ENCODE measurements at regions not wholly inside any gene's neighbourhood (a gene's known extent, or its start where the extent isn't known, plus 50 kb on each side); places are given as distances from the start of the nearest gene placed in this dataset.

DNA sequence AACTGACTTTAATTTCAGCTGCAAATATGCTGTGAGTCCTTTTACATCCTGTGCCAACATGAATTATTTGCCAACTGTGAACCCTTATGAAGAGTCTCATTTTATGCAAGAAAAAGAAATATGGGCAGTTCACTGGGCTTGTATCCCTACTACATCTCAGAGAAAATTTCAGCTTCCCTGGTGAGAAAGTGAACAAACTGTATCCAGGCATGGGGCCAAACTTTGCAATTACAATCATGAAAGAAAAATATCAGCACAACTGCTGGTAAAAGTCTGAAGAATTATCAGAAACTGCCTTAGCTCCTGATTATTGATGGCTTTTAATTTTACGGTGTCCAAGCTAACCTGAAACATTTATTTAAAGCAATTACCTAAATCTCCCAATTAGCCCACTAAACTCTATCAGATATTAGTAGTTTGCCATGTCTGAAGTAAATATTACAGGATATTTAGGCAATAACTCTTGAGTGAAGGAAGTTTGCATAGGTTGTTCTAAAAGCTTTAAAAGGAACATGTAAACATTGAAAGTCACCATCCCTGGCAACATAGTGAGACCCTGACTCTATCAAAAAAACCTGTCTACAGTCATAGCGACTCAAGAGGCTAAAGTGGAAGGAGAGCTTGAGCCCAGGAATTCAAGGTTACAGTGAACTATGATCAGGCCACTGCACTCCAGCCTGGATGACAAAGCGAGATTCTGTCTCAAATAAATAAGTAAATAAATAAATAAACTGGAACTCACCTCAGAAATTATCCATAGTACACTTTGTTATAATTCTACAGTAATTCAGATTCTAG lies 83.9 kb upstream of the HCN1 start:
- TF ChIP-seq POLR2AphosphoS5 (IDR thresholded peaks at IDR 0.05) (no peak), EP300 (IDR thresholded peaks at IDR 0.05) (no peak), POLR2A (IDR thresholded peaks at IDR 0.05) (no peak)
- TF ChIP-seq, protein P1, sequence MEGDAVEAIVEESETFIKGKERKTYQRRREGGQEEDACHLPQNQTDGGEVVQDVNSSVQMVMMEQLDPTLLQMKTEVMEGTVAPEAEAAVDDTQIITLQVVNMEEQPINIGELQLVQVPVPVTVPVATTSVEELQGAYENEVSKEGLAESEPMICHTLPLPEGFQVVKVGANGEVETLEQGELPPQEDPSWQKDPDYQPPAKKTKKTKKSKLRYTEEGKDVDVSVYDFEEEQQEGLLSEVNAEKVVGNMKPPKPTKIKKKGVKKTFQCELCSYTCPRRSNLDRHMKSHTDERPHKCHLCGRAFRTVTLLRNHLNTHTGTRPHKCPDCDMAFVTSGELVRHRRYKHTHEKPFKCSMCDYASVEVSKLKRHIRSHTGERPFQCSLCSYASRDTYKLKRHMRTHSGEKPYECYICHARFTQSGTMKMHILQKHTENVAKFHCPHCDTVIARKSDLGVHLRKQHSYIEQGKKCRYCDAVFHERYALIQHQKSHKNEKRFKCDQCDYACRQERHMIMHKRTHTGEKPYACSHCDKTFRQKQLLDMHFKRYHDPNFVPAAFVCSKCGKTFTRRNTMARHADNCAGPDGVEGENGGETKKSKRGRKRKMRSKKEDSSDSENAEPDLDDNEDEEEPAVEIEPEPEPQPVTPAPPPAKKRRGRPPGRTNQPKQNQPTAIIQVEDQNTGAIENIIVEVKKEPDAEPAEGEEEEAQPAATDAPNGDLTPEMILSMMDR (IDR thresholded peaks at IDR 0.05), result no peak
